ENCODE measurements at regions not wholly inside any gene's neighbourhood (a gene's known extent, or its start where the extent isn't known, plus 50 kb on each side); places are given as distances from the start of the nearest gene placed in this dataset.

DNA sequence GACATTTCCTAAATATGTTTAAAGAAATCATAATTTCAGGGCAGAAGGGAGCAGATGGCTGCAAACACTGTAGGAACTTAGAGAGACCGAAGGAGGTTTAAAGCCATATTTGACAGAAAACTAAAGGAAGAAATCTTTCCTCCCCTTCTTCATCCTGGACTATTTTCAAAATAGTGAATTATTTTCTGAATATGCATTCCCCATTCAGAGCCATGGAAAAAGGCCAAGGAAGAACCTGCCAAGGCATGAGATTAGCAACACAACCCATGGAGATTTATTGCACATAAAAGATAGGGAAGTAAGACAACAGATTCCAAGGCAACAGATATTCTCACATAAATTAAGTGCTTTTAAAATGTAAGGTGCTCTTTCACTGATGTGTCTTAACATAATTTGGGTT, 233.3 kb upstream of the ADAMTS16 start:
- Mint-ChIP-seq H3K27me3 (ENCODE audit: insufficient read depth) (no peaks in the 10 kb centered on the region), H3K27ac (no peak overlapping the region), H3K4me1 (no peaks in the 10 kb centered on the region), H3K36me3 (ENCODE audit: low read depth) (no peaks in the 10 kb centered on the region), H3K9me3 (no peaks in the 10 kb centered on the region), H3K4me3 (no peak overlapping the region)
- H3K27me3 ChIP-seq (ENCODE audit: control insufficient read depth, insufficient read depth, low read length, poor library complexity, severe bottlenecking), result no peaks in the 10 kb centered on the region
- TF ChIP-seq, protein P1, sequence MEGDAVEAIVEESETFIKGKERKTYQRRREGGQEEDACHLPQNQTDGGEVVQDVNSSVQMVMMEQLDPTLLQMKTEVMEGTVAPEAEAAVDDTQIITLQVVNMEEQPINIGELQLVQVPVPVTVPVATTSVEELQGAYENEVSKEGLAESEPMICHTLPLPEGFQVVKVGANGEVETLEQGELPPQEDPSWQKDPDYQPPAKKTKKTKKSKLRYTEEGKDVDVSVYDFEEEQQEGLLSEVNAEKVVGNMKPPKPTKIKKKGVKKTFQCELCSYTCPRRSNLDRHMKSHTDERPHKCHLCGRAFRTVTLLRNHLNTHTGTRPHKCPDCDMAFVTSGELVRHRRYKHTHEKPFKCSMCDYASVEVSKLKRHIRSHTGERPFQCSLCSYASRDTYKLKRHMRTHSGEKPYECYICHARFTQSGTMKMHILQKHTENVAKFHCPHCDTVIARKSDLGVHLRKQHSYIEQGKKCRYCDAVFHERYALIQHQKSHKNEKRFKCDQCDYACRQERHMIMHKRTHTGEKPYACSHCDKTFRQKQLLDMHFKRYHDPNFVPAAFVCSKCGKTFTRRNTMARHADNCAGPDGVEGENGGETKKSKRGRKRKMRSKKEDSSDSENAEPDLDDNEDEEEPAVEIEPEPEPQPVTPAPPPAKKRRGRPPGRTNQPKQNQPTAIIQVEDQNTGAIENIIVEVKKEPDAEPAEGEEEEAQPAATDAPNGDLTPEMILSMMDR (conservative IDR thresholded peaks at IDR 0.05), result no peak
- no peaks in the 10 kb centered on the region for H3K9me3 ChIP-seq (ENCODE audit: control insufficient read depth, low read length)
- DNase-seq, result no peak
- no peak overlapping the region for H3K4me3 ChIP-seq (ENCODE audit: low read length)
- H3K4me1 ChIP-seq (ENCODE audit: control insufficient read depth, insufficient read depth, low read length), result no peaks in the 10 kb centered on the region
- no peaks in the 10 kb centered on the region for H3K36me3 ChIP-seq (ENCODE audit: control insufficient read depth, insufficient read depth, low read length)
- 95% methylated on average over 1 of the region's 1 CpG; no CpG with 5 or more reads in 1 of the 2 experiments for WGBS, 2 experiments (ENCODE audit: insufficient coverage in 1 of 2, insufficient read length in 1 of 2)
- no peak overlapping the region for H3K9ac ChIP-seq (ENCODE audit: extremely low read depth, low read length, poor library complexity, severe bottlenecking)
- no peak overlapping the region for H3K27ac ChIP-seq (ENCODE audit: low read depth, low read length)

DNA sequence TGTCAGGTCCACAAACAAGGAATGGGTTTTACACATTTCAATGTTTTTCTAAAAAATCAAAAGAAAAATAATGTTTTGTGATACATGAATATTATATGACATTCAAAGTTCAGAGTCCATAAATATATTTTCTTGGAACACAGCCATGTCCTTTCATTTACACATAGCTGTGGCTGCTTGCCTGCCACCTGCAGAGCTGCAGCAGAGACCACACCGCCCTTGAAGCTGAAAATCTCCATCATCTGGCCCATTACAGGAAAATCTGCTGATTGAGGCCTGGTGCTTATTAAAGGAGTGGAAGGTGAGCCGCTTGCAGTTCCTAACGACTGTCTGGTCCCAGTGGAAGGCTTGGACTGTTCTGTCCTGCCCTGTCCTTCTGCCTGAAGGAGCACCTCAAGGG, 232.6 kb upstream of the ADAMTS16 start:
- no peaks in the 10 kb centered on the region for H3K4me1 ChIP-seq (ENCODE audit: control insufficient read depth, insufficient read depth, low read length)
- Mint-ChIP-seq H3K36me3 (ENCODE audit: low read depth) (no peaks in the 10 kb centered on the region), H3K27me3 (ENCODE audit: insufficient read depth) (no peaks in the 10 kb centered on the region), H3K9me3 (no peaks in the 10 kb centered on the region), H3K4me1 (no peaks in the 10 kb centered on the region), H3K27ac (no peak overlapping the region), H3K4me3 (no peak overlapping the region)
- no peak overlapping the region for H3K27ac ChIP-seq (ENCODE audit: low read depth, low read length)
- H3K4me3 ChIP-seq (ENCODE audit: low read length), result no peak overlapping the region
- TF ChIP-seq, protein P1 (conservative IDR thresholded peaks at IDR 0.05), result no peak
- 92 to 94% methylated on average over 3 of the region's 3 CpGs for whole genome bisulfite sequencing, 2 experiments (ENCODE audit: insufficient coverage in 1 of 2, insufficient read length in 1 of 2)
- no peaks in the 10 kb centered on the region for H3K36me3 ChIP-seq (ENCODE audit: control insufficient read depth, insufficient read depth, low read length)
- no peak overlapping the region for H3K9ac ChIP-seq (ENCODE audit: extremely low read depth, low read length, poor library complexity, severe bottlenecking)
- no peak for DNase-seq
- no peaks in the 10 kb centered on the region for H3K9me3 ChIP-seq (ENCODE audit: control insufficient read depth, low read length)
- H3K27me3 ChIP-seq (ENCODE audit: control insufficient read depth, insufficient read depth, low read length, poor library complexity, severe bottlenecking), result no peaks in the 10 kb centered on the region

DNA sequence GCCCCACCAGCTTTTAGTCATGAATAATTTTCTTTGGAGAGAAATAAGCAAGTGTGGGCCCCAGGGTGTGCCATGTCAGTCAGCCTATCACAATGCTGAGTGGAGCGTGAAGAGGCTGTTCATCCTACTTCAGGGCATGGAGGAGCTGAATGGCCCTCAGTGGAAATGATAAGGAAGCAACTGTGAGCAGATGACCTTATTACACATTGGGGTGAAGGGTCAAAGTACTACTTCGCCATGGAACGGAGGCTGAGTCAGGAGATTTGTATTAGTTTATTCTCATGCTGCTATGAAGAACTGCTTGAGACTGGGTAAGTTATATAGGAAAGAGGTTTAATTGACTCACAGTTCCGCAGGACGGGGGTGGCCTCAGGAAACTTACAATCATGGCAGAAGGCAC, 231.0 kb upstream of the ADAMTS16 start:
- H3K4me3 Mint-ChIP-seq, result no peak overlapping the region
- DNase-seq, result no peak

More for the DNA sequence above, 231.0 kb upstream of the ADAMTS16 start:
- no peak overlapping the region for H3K9ac ChIP-seq (ENCODE audit: extremely low read depth, low read length, poor library complexity, severe bottlenecking)
- no peaks in the 10 kb centered on the region for H3K36me3 ChIP-seq (ENCODE audit: control insufficient read depth, insufficient read depth, low read length)
- no peaks in the 10 kb centered on the region for H3K27me3 ChIP-seq (ENCODE audit: control insufficient read depth, insufficient read depth, low read length, poor library complexity, severe bottlenecking)
- Mint-ChIP-seq H3K27ac (no peak overlapping the region), H3K27me3 (ENCODE audit: insufficient read depth) (no peaks in the 10 kb centered on the region), H3K9me3 (no peaks in the 10 kb centered on the region), H3K36me3 (ENCODE audit: low read depth) (no peaks in the 10 kb centered on the region), H3K4me1 (no peaks in the 10 kb centered on the region)
- no peaks in the 10 kb centered on the region for H3K9me3 ChIP-seq (ENCODE audit: control insufficient read depth, low read length)
- 90 to 96% methylated on average over 3 to 5 of the region's 5 CpGs for WGBS, 2 experiments (ENCODE audit: insufficient coverage in 1 of 2, insufficient read length in 1 of 2)
- TF ChIP-seq, protein P1 (conservative IDR thresholded peaks at IDR 0.05), result no peak
- H3K27ac ChIP-seq (ENCODE audit: low read depth, low read length), result no peak overlapping the region
- H3K4me1 ChIP-seq (ENCODE audit: control insufficient read depth, insufficient read depth, low read length), result no peaks in the 10 kb centered on the region
- no peak overlapping the region for H3K4me3 ChIP-seq (ENCODE audit: low read length)

Measured in endodermal cell (in vitro differentiated cells).